ENCODE measurements at regions not wholly inside any gene's neighbourhood (a gene's known extent, or its start where the extent isn't known, plus 50 kb on each side); places are given as distances from the start of the nearest gene placed in this dataset.
"Not testable (repeated sequence)": the region's sequence is repeated elsewhere in the genome, so short reads cannot be mapped to it uniquely, and the experiment has no call there.

DNA sequence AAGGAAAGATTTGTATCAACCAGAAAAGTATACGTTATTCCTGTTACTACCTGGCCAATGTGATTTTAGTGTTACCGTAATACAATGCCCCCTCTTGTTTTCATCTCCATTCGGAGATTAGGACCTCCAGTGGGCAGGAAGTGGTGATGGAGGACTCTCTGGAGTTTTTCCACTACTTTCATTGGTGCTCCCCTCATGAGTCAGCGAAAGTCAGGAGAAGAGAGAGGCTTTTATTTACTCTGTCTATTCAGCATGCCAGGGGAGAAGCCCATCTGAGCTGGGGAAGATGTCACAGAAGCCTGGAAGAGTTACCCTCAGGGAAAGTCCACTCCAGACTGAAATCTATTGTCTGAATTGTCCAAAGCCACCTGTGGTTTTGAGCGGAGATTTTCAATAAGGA is 88.2 kb upstream of the THUMPD2 start:
- DNase-seq: no peak

DNA sequence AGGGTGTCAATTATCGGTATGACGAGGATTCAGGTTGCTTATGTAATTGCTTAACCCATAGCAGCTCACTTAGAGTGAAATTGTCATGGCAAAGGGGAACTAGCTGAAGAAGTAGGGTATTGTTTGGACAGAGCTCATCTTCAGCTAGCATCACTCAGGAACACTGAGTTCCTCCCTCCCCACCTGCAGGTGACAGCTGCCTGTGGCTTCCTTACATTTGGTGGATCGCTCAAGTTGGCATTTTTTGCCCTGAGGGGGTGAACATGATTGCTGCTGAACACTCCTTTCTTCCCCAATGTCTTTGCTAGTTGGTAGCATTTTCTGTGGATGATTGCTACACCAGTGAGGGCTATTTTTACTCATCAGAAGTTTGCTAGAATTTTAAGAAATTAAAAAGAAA is 86.7 kb upstream of the THUMPD2 start:
- no peak for DNase-seq

DNA sequence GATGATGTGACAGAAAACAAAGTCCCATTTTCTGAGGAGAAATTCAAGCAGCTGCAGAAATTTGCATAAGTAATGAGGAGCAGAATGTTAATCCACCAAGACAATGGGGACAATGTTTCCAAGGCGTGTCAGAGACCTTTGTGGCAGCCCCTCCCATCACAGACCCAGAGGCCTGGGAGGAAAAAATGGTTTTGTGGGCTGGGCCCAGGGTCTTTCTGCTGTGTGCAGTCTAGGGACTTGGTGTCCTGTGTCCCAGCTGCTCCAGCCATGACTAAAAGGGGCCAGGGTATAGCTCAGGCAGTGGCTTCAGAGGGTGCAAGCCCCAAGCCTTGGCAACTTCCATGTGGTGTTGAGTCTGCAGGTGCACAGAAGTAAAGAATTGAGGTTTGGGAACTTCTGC is 84.6 kb upstream of the THUMPD2 start:
- DNase-seq: not testable (repeated sequence)

DNA sequence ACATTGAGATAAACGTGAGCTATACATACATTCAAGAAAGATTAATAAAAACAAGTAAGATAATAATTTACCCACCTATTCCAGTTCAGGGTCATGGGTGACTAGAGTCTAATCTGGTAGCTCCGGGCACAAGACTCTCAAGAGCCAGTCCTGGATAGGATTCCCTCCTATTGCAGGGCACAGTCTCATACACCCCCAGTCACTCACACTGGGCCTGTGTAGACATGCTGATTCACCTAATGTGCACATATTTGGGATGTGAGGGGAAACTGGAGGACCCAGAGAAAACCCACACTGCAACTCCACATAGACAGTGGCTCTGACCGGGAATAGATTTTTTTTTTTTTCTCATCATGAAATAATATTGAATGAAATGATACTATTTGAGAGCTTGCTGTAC is 81.5 kb upstream of the THUMPD2 start:
- DNase-seq: no peak

DNA sequence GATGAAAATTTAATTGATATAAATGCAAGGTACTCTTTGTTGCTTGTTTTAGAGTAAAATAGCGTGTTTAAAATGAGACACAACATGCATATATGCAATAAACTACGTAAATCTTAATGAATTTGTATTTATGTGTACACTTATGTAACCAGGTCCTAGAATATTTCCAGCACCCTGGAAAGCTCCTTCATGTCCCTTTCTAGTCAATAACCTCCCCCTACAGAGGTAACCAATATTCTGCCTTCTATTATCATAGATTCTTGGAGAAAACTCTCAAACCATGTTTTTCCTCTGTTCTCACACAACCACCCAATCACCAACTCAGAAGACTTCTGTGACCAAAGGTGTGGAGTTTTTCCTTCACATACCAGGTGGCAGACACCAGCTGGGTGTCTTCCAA is 79.6 kb upstream of the THUMPD2 start:
- DNase-seq: no peak

DNA sequence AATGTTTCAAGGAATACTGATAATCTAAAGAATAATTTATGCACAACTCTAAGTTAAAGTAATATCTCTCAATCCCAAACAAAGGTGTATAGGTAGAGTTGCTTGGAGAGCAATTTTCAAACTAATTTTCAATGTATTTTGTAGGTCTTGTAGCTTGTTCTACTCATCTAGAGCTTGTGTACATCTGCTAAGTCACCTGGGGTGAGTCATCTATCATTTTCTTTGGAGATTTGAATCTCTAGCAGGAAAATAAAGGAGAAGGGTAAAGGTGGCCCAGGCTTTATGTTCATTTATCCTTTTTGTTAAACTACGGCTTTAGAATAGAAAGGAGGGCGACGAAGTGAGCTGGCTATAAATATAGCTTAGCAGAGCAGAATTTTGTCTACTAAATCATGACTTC is 76.8 kb upstream of the THUMPD2 start:
- no peak for DNase-seq

DNA sequence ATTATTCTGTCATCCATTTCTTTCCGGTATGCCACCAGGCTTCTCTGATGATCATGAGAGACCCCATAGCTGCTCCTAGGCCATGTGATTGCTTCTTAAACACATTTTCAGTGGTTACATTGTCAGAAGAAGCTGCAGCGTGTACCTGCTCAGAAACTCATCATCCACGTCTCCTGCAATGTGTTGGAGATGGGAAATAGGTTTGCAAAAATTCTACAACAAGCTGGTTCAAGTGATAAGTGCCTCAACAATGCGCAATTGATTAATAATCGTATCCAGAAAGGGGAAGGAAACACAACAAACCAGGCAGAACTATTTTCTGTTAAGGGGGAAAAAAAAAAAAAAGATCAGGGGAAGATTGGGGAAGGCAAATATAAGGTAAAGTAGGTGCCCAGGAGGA is 75.7 kb upstream of the THUMPD2 start:
- DNase-seq: no peak

DNA sequence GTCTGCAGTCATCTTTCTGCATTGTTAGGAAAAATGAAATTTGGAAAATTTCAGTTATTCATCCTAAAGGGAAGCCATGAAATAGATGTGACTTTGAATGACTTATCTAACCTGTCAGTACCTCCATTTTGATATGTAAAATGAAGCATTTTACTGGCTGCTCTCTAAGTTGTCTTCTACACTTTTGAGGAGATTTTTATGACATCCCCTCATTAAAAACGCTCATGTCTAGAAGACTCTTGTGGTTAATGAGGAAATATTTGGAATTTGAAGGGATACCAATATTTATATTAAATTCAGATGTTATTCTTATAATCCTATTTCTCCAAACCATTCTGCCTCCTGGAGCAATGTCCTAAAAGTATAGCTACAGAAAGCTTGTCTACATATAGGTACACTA is 73.8 kb upstream of the THUMPD2 start:
- DNase-seq: no peak

DNA sequence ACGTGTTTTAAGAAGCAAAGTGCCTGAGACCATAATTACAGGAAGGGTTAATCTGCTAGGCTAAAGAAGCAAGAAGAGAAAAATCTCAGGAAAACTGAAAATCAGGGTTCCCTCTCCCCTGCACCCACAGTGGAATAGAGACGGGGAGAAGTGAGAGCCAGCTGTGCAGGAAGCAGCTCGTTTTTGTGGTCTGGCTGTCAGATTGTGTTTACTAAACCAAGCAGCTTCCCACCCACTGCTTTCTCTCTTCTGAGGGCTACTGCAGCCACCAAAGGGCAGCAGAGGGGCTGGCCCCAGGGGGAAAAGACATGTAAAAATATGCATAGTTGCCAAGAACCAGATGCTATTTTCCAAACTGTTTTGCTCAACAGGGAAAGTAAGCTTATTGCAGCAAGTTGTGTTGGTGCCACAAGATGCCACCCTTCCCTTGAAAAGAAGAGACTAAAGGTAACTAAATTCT is 72.6 kb upstream of the THUMPD2 start:
- no peak for DNase-seq

DNA sequence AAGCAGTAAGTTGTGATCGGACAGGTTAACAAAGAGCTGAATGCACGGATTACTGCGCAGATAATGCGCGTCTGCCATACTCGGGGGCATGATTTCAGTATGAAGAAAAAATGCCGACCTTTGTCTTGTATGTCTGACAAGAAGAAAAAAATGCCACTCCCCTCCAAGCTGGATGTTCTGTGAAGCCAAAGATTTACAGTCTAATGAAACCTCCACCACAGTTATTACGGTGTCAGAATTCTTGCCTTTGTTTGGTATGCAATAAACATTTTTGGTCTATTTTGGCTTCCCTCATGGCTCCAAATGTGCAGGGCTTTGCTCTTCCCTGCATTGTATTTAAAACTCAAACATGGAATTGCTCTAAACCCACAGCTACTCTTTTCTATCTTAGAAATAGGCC is 72.2 kb upstream of the THUMPD2 start:
- no peak for DNase-seq

DNA sequence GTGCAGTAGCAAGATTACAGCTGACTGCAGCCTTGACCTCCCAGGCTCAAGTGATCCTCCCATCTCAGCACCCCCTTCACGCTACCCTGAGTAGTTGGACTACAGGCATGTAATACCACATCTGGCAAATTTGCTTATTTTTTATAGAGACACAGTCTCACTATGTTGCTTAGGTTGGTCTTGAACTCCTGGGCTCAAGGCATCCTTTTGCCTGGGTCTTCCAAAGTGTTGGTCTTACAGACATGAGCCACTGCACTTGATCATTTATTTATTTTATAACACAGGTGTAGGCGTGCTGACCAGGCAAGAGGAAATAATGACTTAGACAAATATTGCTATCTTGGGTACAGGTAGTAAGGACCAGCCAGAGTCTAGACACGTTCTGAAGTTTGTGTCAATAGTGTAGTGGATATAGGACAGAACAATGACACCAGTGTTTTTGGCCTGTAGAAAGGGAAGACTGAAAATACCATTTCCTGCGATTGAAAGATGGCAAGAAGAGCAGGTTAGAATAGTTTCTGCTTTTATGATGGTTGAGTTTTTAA is 71.0 kb upstream of the THUMPD2 start:
- no peak for DNase-seq

DNA sequence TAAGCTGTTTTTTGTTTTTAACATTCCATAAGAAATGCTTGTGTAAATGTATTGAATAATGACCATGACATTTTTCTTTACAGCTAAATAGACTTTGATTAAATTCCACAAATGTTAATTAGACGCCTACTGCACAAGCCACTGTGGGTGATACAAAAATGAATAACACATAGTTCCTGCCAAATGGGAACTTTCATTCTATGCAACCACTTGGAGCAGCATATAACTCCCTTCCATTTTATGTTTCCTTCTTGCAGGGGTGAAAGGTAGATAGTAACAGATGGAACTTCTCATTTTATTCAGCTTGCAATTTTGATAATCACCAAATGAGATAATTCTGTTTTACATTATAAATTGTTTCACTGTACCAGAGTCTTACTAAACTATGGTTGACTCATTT is 70.0 kb upstream of the THUMPD2 start:
- no peak for DNase-seq

DNA sequence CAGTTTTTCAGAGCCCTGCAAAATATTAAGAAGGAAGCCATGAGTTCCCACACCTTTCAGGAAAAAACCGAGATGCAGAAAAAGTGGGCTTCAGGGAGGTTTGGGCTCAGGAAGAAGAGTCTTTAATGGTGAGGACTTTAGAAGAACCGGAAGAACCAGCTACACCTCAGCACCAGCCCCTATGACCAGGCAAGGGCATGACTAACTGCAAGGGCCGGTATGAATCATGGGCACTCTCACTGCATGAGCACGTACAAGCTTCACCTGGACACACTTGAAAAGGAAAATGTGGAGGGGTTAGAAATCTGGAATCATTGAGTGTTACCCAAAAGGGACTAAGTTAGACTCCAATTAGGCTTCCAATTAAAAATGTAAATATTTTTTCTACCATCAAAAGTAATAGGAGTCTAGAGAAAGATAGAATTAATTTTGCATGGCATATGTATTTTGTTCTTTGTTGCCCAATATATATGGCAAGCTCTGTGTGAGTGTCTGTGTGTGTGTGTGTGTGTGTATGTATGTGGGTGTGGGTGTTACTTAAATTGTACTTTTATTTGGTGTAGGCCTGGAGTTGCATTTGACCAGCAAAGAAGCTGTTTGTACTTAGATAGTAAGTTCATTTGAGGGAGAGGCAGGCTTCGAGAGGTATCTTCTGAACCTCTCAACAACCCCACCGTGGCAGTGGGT is 66.5 kb upstream of the THUMPD2 start:
- DNase-seq: no peak

DNA sequence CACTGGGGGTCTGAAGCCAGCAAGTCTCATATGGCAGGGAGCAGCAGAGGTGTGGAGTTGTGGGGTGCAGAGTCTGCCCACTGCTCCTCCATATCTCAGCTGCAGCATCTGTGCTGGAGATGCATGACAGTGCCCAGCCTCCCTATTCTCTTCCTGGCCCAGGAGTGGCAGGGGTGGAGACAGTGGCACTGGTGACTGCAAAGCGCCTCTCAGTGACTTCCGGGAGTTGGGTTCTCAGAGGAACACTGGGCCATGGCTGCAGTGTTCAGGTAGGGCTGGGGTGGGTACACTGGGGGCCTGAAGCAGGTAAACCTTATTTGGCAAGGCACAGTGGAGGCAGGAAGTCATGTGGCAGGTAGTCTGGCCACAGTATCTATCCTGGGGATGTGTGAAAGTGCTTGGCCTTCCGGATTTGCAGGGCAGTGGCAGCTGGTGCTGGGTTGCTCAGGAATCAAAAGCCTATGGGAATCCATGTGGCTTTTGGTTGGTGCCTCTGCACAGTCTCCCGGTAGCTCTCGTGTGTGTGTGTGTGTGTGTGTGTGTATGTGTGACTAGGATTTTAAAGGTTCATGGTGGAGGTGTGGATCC is 60.3 kb upstream of the THUMPD2 start:
- no peak for DNase-seq

DNA sequence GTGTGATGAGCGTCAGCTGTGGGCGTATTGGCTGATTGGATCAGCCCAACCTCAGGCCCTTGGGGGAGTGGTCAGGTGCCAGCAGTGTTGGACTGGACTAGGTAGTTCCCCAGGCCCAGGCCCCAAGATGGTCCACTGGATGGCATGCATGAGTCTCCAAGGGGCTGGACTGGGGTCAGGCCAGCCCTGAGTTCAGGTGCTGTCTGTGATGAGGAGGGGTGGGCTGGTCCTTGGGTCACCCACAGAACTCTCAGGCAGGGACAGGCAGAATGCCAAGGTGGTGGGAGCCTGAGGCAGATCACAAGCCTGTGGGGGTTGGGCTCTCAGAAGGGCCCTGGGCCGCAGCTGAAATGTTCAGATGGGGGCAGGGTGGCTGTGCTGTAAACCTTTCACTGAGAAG is 59.5 kb upstream of the THUMPD2 start:
- no peak for DNase-seq

DNA sequence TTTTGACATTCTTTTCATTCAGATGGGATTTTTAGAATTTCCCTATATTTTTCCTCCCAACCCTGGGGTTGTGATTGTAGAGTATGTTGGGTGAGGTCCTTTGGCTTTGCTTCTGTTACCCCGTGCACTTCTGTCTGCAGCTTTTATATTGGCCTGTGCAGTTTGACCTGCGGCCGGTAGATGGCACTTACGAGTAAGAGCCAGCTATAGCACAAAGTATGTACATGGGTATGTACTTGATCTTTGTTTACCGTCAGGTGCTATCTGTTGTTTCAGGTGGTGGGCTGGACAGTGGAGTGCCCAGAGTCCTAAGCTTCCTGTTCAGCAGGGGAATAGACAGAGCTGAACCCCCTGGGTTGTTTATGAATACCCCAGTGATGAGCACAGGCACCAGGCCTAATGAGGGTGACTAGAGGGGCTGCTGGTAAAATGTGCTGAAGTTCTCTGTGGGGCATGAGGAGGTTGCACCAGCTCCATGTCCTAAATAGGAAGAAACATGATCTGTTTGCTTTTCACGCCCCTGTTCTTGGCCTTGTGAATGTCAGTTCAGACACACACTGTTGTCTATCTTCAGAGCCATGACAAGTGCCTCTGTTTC is 58.9 kb upstream of the THUMPD2 start:
- no peak for DNase-seq

DNA sequence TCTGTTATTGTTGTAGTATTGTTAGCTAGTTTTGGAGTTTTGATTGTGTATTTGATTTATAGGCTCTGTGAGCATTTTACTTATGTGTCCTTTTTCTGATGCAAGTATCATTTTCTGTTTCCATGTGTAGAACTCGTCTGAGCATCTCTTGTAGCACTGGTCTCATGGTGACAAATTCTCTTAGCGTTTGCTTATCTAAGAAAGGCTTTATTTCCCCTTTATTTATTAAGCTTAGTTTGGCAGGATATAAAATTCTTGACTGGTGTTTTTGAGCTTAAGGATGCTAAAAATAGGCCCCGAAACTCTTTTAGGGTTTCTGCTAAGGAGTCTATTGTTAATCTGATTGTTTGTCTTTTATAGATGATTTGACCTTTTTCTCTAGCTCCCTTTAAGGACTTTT is 57.6 kb upstream of the THUMPD2 start:
- no peak for DNase-seq

DNA sequence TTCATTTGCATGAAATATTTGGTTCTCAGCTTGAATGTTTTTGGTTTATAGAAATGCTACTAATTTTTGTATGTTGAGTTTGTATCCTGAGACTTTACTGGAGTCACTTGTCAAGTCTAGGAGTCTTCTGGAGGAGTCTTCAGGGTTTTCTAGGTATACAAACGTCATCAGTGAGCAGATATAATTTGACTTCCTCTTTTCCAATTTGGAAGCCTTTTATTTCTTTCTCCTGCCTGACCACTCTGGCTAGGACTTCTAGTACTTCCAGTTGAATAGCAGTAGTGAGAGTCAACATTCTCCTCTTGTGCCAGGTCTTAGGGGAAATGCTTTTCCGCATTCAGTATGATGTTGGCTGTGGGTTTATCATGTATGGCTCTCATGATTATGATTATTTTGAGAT is 55.4 kb upstream of the THUMPD2 start:
- no peak for DNase-seq

DNA sequence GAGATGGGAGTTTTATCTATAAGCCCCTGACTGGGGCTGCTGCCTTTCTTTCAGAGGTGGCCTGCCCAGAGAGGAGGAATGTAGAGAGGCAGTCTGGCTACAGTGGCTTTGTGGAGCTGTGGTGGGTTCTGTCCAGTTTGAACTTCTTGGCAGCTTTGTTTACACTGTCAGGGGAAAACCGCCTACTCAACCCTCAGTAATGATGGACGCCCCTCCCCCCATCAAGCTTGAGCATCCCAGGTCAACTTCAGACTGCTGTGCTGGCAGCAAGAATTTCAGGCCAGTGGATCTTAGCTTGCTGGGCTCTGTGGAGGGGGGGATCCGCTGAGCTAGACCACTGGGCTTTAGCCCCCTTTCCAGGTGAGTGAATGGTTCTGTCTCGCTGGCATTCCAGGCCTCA is 51.6 kb upstream of the THUMPD2 start:
- not testable (repeated sequence) for DNase-seq
